SU-DHL-6 (cell line): ENCODE measurements at regions not wholly inside any gene's neighbourhood (a gene's known extent, or its start where the extent isn't known, plus 50 kb on each side); places are given as distances from the start of the nearest gene placed in this dataset.

Source experiments
- CTCF ChIP-seq: fragments of 200-600 bp; sonication (generic); IDR thresholded peaks from one replicate; pipeline ENCODE4 v1.5.1; 2017; ENCODE audit warnings: antibody characterized with exemption, mild to moderate bottlenecking, low read length, moderate library complexity; ENCODE audit not compliant: insufficient read depth, poor library complexity, severe bottlenecking
- EZH2phosphoT487 ChIP-seq: fragments of 200-600 bp; sonication (generic), shearing (Covaris generic); conservative IDR thresholded peaks from 2 replicates; pipeline ENCODE4 v1.6.1; 2018; ENCODE audit warnings: mild to moderate bottlenecking, antibody characterized with exemption, low read length, moderate library complexity, mixed read lengths

- TF ChIP-seq CTCF (no peak), EZH2phosphoT487 (no peak)
These were observed 152.7 kb upstream of the CCDC179 start for GRCh38 chr11:23012930-23013329.
